Activated CD4-positive, alpha-beta T cell treated with anti-CD3 and anti-CD28 coated beads, Interleukin-2, Interleukin-4, amounts not matched to agents 100 ng/mL and 50 ng/mL, durations not matched to agents 16 hours and 8 hours (primary cell): ENCODE measurements at regions not wholly inside any gene's neighbourhood (a gene's known extent, or its start where the extent isn't known, plus 50 kb on each side); places are given as distances from the start of the nearest gene placed in this dataset.

Experiments
- DNase-seq: peaks from one replicate; pipeline ENCODE4 v3.0.0-alpha.2; 2020; ENCODE audit warnings: low spot score

DNA sequence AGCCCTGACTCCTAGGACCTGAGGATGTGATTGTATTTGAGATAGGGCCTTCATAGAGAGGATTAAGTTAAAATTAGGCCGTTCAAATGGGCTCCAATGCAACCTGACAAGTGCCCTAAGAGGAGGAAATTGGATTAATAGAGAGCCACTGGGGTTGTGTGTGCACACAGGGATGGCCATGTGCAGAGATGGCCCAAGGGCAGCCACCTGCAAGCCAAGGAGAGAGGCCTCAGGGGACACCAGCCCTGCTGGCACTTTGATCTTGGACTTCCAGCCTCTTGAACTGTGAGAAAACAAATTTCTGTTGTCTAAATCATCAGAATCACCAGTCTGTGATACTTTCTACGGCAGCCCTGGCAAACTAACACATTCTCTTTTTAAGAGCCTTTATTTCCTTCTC is 598.8 kb downstream of the UTRN start:
- no peak for DNase-seq

DNA sequence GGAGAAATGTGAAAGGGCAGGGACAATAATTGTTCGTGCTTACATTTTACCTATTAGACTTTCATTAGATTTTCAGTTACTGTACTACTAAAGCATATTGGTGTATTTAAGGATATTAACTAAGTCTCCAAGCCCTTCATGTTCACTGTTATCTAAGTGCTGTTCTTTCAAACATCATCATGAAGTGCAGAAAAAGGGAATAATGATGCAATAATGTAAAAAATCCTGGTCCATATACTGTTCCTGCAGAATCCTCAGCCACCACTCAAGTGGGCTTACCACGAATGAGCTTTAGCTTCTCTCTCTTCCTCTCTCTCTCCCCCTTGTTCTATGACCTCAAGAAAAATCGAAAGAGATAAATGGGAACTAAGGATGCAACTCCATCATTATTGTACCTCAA is 600.7 kb downstream of the UTRN start:
- no peak for DNase-seq

DNA sequence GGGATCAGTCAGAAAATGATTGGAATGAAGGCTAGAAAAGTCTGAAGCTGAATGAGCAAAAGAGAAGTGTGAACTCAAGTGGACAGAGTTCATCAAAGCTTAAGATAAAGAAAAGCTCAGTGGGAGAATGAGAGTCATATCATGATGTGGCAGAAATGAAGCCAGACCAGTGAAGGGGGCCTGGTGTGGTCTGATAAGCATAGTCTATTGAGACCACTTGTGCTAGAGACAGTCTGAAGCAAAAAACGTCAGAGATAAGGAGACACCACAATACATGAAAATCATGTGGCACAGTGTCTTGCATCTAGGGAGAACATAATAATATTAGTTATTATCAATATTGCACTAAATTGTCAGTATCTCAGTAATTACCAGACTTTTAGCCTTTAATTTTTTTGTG is 601.5 kb downstream of the UTRN start:
- no peak for DNase-seq

DNA sequence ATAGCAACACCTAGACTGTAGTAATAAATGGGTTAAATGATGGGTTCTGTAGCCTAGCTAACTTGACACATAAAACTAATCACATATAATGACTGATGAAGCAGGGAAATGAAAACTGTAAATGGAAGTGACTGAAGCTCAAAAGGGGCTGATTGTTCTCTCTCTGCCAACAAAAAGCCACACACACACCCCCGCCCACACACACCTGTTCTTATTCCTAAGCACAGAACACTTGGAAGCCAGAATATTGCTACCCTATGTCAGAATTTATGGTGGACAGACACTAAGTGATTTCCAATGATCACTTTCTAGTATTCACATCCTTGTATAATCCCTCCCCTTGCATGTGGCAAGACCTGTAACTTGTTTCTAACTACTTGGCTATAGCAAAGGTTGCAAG is 603.5 kb downstream of the UTRN start:
- DNase-seq: no peak

DNA sequence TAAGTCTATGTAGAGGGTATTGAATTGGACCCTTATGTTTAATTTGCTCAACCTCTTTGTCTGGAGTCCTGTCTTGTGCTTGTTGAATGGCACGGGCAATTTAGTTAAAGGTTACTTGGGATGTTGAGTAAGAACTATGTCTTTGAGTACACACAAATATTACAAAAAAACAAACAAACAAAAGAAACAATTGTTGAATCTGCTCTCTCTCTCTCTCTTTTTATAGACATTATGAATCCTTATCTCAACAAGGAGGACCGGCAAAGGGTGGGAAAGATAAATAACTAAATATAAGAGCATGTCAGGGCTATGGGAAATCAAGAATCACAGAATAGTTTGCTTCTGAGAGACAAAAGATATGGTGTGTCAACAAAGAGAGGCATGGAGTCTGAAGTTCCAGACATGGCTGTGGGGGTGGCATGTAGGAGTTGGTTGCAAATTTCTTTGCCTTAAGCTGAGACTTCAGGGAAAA is 608.6 kb downstream of the UTRN start:
- DNase-seq: no peak

DNA sequence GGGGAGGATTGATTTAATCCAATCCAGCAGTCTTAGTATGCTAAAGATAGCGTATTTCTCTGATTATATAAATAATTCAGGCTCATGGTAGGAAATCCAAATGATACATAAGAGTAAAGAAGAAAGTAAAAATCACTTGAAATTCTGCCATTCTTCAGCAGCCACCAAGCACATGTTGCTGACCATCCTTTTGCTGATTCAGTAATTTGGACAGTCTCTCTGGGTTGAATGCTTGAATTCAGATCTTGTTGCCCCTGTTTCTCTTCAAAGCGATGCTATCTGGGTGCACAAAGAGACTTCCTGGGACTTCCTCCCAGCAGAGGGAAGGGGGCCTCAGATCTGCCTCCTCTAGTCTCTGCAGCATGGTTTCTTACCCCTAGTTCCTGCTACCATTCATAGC is 609.1 kb downstream of the UTRN start:
- no peak for DNase-seq

DNA sequence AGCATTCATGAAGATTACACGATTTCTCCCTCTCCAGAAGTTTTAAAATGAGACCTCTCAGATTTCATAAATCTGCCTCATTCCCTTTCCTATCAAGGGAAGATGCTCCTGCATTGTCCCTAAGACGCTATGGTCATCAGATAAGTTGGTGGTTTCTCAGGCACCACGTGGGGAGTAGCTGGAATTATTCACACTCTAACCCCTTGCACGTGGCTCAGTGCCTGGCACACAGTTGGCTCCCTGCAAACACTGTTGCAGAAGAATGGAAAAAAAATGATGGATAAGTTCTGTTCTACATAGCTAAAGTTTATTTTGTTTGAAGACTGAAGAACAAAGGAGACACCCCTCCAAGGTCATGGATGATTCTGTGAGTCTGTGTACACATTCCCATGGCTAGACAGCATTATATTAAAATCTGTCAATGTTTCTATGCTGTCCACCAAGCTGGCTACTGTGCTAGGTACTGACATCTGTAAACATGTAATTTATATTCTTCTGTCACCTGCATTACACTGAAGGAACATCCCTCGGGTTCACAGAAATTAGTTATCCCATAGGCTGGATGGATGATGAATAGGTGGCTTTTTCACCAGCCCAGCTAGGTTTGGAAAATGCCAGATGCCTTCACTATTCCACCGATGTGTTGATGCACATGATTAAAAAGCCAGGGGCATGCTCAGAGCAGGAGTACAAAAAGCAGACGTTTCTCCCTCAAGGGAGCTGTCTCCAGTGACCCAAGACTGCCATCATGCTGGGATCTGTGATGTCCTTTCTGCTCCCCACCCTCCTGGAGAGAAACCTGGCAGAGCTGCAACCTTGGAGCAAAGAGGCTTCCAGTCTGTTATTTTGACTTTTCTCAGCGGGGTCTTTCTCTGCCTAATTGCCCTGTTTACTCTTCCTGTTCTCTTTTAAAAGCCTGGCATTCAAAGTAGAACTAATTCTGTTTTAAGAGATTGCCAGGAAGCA is 610.5 kb downstream of the UTRN start:
- DNase-seq: no peak

DNA sequence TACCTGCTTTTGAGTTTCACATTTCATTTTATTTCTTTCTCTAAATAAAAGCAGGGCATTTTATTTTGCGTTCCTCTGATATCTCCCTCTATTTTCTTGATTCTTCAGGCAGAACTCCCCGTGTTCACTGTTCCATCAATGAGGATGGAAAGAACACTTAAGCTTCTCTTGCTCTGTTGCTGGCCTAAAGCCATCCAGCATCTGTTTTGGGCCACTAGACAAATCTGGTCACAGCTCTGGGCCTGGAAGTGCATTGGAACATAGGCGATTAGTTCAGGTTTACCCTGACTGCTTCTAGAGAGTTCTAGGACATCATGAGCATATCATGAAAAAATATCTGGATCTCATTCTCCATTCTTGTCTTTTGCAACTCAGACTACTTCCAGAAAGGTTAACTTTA is 611.2 kb downstream of the UTRN start:
- DNase-seq: no peak

DNA sequence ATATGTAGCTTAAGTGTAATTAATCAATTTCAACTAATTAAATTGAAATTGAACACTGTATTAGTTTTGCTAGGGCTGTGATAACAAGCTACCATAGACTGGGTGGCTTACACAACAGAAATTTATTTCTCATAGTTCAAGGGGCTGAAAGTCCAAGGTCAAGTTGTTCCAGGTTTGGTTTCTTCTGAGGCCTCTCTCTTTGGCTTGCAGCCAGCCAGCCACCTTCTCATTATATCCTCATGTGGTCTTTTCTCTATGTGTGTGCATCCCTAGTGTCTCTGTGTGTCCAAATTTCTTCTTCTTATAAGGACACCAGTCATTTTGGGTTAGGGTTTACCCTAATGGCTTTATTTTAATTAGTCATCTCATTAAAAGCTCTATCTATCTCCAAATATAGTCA is 611.7 kb downstream of the UTRN start:
- no peak for DNase-seq

DNA sequence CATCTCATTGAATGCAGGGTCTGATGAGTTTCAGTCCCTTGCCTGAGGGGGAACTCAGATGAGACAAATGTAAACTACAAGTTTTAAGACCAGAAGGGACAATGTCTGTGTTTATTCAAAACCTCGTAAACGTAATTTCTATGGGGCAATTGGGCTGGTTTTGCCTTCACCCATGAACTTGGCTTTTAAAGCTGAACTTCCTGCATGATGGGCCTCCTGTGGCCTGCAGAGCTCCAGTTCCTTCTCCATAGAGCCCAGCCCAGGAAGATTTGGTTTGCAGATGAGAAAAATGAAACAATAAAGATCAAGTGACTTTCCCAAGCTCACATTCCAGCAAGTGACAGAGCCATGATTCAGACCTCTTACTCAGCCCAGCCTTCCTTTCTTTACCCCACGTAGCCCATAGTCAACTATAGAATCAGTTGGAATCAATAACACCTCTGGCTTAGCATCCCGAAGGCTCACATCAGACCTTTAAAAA is 612.3 kb downstream of the UTRN start:
- no peak for DNase-seq

DNA sequence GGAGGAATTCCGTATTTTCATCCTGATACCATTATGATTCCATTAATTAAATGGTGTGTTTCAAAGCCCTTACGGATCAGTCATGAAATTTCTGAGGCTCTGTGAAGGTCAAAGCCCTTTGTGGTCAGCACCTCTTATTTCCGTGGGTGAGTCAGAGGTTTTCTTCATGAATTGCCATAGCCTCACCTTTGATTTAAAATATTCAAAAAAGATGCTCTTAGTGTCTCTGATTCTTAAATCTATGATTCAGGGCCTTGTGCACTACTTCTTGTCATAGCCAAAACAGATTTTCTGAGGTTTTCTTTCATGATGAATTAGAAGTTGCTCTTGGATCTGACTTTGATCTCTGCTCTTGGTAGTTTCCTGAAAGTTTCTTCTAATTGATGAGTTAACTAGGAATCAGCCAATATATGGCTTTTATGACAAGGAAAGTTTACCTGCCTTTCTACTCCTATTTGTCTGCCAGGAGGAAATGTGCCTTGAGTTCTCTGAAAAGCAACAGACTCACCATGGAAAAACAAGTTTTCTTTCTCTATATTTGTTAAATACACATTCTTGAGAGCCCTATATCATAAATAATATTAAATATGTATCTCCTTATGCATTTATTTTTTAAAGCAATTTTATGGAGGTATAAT is 613.0 kb downstream of the UTRN start:
- DNase-seq: no peak

DNA sequence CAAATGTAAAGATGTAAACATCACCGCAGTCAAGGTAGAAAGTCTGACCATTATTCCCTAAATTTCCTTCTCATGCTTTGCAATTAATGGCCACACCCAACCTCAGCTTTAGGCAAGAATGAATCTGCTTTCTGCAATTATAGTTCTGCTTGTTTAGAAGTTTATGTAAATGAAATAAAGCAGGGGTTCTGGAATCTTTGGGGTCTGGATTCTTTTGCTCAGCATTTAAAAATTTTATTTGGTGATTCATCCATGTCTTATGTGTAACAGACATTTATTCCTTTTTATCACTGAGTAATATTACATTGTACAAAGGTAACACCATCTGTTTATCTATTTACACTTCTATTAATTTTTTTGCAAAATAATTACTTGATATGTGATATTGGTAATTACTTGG is 613.6 kb downstream of the UTRN start:
- DNase-seq: no peak

DNA sequence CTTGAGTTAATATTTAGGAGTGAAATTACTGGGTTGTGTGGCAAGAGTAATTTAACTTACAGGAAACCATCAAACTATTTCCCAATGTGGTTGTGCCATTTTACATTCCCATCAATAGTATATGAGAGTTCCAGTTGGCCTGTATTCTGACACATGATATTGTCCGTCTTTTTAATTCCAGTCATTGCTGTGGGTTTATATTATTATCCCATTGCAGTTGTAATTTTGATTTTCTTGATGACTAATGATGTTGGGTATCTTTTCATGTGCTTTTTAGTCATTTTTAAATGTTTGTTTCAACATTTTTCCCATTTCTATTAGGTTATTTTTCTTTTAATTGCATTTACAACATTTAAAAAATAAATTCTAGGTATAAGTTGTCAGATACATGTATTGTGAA is 614.0 kb downstream of the UTRN start:
- DNase-seq: no peak

DNA sequence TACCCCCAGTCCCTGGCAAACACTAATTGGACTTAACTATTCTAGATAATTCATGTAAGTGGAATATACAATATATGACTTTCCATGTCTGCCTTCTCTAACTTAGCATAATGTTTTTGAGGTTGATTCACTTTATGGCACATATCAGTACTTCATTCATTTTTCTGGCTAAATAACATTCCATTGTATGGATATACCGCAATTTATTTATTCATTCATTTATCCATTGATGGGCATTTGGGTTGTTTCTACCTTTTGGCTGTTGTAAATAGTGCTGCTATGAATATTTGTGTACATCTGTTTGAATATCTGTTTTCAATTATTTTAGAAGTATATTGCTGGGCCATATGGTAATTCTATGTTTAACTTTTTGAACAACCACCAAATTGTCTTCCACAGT is 616.3 kb downstream of the UTRN start:
- DNase-seq: no peak

DNA sequence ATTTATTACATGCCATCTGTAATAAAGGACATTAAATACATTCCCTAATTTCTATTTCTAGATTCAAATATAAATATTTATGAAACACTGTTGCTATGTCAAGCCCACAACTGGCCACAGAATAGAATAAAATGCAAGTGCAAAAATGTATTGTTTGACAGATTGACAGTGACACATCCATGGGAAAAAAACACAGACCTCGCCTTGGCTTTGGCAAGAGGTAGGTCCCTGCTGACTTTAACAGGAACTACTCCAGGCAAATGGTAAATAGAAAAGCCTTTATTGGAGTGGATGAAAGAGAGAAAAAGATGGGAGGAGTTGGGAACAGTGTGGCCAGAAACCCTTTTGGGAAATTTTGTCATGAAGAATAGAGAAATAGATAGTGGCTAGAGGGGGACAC is 622.9 kb downstream of the UTRN start:
- no peak for DNase-seq

DNA sequence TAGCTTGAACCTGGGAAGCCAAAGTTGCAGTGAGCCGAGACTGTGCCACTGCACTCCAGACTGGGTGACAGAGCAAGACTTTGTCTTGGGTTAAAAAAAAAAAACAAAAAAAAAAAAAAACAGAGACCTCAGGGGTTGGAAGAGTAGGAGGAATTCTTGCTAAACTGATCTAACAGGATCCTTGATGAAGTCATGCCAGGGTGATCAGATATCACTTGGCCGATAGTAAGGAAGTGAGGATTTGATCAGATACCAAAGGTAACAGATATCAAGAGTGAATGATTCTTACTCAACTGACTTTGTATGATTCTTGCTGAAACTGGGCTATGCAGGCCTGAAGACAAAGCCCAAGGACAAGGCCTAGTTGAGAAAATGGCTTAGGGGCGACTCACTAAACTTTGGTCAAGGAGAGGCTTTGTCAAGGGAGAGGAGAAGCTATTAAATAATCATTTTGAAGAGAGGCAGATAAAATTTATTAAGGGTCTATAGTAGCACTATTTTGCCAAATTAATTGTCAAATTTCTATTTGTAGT is 624.7 kb downstream of the UTRN start:
- no peak for DNase-seq

DNA sequence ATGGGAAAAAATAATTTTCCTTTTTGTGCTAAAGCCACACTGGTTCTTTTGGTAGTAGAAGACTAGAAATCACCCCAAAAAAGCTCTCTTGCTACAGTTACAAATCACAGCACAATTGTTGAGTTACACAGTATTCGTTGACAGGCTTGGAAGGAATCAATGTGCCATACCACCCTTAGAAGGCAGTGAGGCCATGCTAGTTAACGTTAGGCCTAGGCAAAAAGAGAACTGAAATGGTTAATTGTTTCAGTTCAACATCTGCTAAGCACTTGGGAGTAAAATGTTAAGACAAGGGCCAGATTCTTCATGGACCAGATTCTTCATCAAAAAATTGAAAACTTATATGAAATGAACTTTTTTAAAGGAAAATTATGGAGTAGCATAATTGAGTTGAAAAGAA is 626.2 kb downstream of the UTRN start:
- DNase-seq: no peak

DNA sequence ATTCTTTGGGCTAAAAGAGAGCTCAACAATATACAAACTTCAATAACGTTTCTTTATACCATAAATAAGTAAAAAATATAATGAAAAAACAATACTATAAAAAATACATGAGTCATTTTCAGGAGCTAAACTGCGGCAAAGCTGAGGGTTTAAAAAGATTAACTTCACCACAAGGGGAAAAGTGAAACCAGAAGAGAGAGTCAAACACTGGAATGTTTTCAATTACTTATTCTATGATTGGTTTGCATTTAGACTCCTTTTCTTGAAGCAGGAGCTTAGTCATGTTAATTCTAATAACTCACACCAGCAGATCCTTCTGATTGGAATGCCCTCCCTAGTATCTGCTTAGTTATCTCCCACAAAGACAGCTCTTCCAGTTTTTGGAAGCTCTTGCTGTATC is 627.3 kb downstream of the UTRN start:
- no peak for DNase-seq

DNA sequence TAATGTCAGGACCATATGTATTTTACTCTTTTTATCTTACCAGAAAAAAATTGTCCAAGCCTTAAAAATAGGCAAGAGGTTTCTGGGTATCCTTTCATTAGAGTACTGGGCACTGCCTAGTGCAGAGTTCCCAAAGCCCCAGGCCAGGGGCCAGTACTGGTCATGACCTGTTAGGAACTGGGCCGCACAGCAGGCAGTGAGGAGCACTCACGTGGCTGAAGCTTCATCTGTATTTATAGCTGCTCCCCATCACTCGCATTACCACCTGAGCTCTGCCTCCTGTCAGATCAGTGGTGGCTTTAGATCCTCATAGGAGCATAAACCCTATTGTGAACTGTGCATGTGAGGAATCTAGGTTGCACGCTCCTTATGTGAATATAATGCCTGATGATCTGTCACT is 632.9 kb downstream of the UTRN start:
- DNase-seq: no peak

DNA sequence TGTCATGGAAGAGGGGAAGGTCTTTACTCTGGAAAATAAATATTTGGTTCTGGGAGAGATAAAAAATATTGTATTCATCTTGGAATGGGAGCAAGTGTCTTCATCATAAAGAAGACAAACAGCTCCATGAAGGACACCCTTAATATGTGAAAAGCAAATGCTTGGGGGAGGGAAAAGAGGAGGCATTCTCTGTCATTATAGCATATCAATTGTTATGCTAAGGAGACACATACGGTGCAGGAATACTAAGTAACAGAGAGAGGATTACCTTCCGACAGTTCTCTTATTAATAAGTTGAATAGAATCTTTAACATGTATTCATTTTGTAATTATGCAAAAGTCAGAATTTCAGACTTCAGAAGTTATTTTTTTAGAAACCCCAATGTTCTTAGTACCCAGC is 634.4 kb downstream of the UTRN start:
- DNase-seq: no peak

DNA sequence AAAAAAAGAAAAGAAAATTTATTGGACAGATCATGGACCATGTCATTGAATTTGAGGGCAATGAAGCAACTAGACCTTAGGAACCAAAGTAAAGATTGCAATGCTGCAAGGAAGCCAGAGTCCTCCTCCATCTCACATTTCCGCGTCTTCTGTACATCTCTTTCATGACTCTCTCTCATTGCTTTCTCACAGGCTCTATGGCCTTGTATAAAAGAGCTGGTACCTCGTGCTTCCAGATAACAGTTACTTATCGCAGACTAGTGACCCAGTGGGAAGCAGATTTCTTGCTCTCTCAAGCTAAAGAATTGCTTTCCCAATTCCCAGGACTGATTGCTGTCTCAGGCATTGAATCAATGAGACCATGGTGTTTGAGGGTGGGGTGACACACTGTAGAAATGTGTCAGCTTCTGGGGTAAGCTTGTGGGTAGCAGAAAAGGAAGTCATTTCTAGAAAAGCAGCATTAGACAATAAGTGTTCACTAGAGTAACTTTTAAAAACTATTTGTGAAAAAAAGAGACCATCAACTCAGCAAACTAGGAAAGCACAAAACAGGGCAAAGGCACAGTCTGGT is 635.3 kb downstream of the UTRN start:
- peak; percentile 19 for DNase-seq

DNA sequence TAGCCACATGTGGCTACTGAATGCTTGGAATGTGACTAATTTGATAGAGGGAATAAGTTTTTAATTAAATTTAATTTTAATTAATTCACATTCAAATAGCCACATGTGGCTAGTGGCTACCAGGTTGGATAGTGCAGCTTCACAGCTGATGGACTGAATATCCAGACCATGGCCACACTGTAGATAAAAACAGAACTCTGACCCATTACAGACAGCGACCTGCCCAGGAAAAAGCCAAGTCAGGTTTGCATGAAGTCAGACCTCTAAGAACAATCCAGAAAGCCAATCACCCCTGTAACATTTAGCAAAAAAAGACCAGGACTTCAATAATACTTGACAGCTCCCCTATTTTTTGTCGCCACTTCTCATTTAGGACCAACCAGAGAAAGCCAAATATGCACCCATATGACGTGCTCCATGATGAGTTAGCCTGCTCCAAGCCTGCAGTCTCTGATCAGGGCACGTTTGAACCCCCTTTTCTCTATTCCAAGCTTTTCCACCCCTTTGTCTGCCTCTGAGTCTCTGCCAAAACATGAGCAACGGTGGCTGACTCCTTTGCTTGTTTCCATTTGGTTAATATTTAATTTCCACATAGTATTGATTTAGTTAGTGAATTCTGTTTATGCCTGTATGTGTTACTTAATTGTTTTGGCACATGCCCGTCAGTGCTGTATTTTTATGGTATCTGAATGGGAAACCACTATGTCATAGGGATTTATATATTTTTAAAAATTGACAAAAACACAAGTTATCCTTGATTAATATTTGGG is 636.3 kb downstream of the UTRN start:
- no peak for DNase-seq
